H9 (cell line): ENCODE measurements at regions not wholly inside any gene's neighbourhood (a gene's known extent, or its start where the extent isn't known, plus 50 kb on each side); places are given as distances from the start of the nearest gene placed in this dataset.

Experiments
- DNase-seq: peaks from one replicate; pipeline ENCODE4 v3.0.0-alpha.2; 2017
- H2AFZ ChIP-seq: one replicate; pipeline ENCODE4 v1.6.1; 2013; ENCODE audit warnings: mild to moderate bottlenecking, low read length, control low read depth, moderate library complexity
- H2AK5ac ChIP-seq: 2 replicates; pipeline ENCODE4 v1.6.1; 2013; ENCODE audit warnings: low read length, control low read depth, mixed read lengths; ENCODE audit not compliant: insufficient read length
- H2BK120ac ChIP-seq: one replicate; pipeline ENCODE4 v1.6.1; 2013; ENCODE audit warnings: low read depth, mild to moderate bottlenecking, low read length, control low read depth, inconsistent platforms; ENCODE audit not compliant: poor library complexity, severe bottlenecking
- H2BK12ac ChIP-seq: 2 replicates; pipeline ENCODE4 v1.6.1; 2013; ENCODE audit warnings: low read length, control low read depth, mixed read lengths, low read depth; ENCODE audit not compliant: insufficient read length
- H2BK15ac ChIP-seq: 2 replicates; pipeline ENCODE4 v1.6.1; 2013; ENCODE audit warnings: low read depth, low read length, control low read depth
- H2BK20ac ChIP-seq: one replicate; pipeline ENCODE4 v1.6.1; 2013; ENCODE audit warnings: low read depth, mild to moderate bottlenecking, low read length, control low read depth, inconsistent platforms; ENCODE audit not compliant: poor library complexity, severe bottlenecking
- H2BK5ac ChIP-seq: 2 replicates; pipeline ENCODE4 v1.6.1; 2013; ENCODE audit warnings: low read length, control low read depth, mixed read lengths; ENCODE audit not compliant: insufficient read length
- H3K14ac ChIP-seq: 2 replicates; pipeline ENCODE4 v1.6.1; 2013; ENCODE audit warnings: low read length, control low read depth; ENCODE audit not compliant: insufficient read depth
- H3K18ac ChIP-seq: 2 replicates; pipeline ENCODE4 v1.6.1; 2013; ENCODE audit warnings: low read depth, mild to moderate bottlenecking, mixed read lengths, low read length, control low read depth; ENCODE audit not compliant: insufficient read length
- H3K23ac ChIP-seq: 2 replicates; pipeline ENCODE4 v1.6.1; 2013; ENCODE audit warnings: low read length, control low read depth, mixed read lengths, low read depth; ENCODE audit not compliant: insufficient read length
- H3K23me2 ChIP-seq: 2 replicates; pipeline ENCODE4 v1.6.1; 2013; ENCODE audit warnings: low read depth, mild to moderate bottlenecking, mixed read lengths, low read length, control low read depth; ENCODE audit not compliant: insufficient read length, poor library complexity, severe bottlenecking
- H3K27ac ChIP-seq: 2 replicates; pipeline ENCODE4 v1.5.1; 2013; ENCODE audit warnings: low read length, control low read depth, mixed read lengths, low read depth; ENCODE audit not compliant: insufficient read length
- H3K27me3 ChIP-seq: 2 replicates; pipeline ENCODE4 v1.6.1; 2013; ENCODE audit warnings: low read length, control low read depth, inconsistent platforms; ENCODE audit not compliant: insufficient read depth
- H3K4ac ChIP-seq: 2 replicates; pipeline ENCODE4 v1.6.1; 2013; ENCODE audit warnings: low read depth, mild to moderate bottlenecking, control low read depth, inconsistent platforms, low read length, moderate library complexity
- H3K4me1 ChIP-seq: 2 replicates; pipeline ENCODE4 v1.6.1; 2013; ENCODE audit warnings: low read length, control low read depth, inconsistent platforms; ENCODE audit not compliant: insufficient read depth
- H3K4me2 ChIP-seq: 2 replicates; pipeline ENCODE4 v1.6.1; 2013; ENCODE audit warnings: low read length, control low read depth, mixed read lengths; ENCODE audit not compliant: insufficient read length, insufficient read depth
- H3K56ac ChIP-seq: 2 replicates; pipeline ENCODE4 v1.6.1; 2013; ENCODE audit warnings: low read depth, mild to moderate bottlenecking, mixed read lengths, low read length, control low read depth; ENCODE audit not compliant: insufficient read length
- H3K79me1 ChIP-seq: 2 replicates; pipeline ENCODE4 v1.6.1; 2013; ENCODE audit warnings: low read depth, mild to moderate bottlenecking, moderate library complexity, low read length, control low read depth, inconsistent platforms; ENCODE audit not compliant: insufficient read depth, poor library complexity, severe bottlenecking
- H3K79me2 ChIP-seq: 2 replicates; pipeline ENCODE4 v1.6.1; 2013; ENCODE audit warnings: low read length, control low read depth, inconsistent platforms; ENCODE audit not compliant: insufficient read depth
- H3K9ac ChIP-seq: 2 replicates; pipeline ENCODE4 v1.6.1; 2013; ENCODE audit warnings: low read length, control low read depth, mixed read lengths; ENCODE audit not compliant: insufficient read length; ENCODE audit errors: extremely low read depth
- H3K9me3 ChIP-seq: one replicate; pipeline ENCODE4 v1.6.1; 2013; ENCODE audit warnings: low read depth, low read length, inconsistent platforms; ENCODE audit not compliant: control insufficient read depth
- H3T11ph ChIP-seq: one replicate; pipeline ENCODE4 v1.6.1; 2013; ENCODE audit warnings: mild to moderate bottlenecking, low read length, control low read depth, inconsistent platforms
- H4K20me1 ChIP-seq: one replicate; pipeline ENCODE4 v1.6.1; 2013; ENCODE audit not compliant: control insufficient read depth, insufficient read length, insufficient read depth
- H4K5ac ChIP-seq: 2 replicates; pipeline ENCODE4 v1.6.1; 2013; ENCODE audit warnings: low read depth, mild to moderate bottlenecking, mixed read lengths, low read length, control low read depth; ENCODE audit not compliant: insufficient read length
- H4K8ac ChIP-seq: replicated peaks from 2 replicates; pipeline ENCODE4 v1.6.1; 2013; ENCODE audit warnings: low read length, control low read depth, mixed read lengths, low read depth; ENCODE audit not compliant: insufficient read length
- H4K91ac ChIP-seq: 2 replicates; pipeline ENCODE4 v1.6.1; 2013; ENCODE audit warnings: low read depth, mild to moderate bottlenecking, moderate library complexity, mixed read lengths, low read length, control low read depth; ENCODE audit not compliant: insufficient read length
- H3K27ac Mint-ChIP-seq, 3 experiments: 2 replicates in 2 of 3; 3 replicates in 1 of 3; pipeline ENCODE4 v1.8.0; 2020 to 2021; ENCODE audit warnings: mixed read lengths in 3 of 3, mild to moderate bottlenecking in 1 of 3, moderate library complexity in 1 of 3
- H3K27me3 Mint-ChIP-seq: 2 replicates; pipeline ENCODE4 v1.8.0; 2021; ENCODE audit warnings: low read depth, mild to moderate bottlenecking, moderate library complexity, mixed read lengths
- H3K36me3 Mint-ChIP-seq, 3 experiments: 2 replicates in 2 of 3; 3 replicates in 1 of 3; pipeline ENCODE4 v1.8.0; 2020 to 2021; ENCODE audit warnings: low read depth in 3 of 3, mixed read lengths in 3 of 3; ENCODE audit not compliant: insufficient read depth in 1 of 3
- H3K4me1 Mint-ChIP-seq, 2 experiments: 2 replicates each; pipeline ENCODE4 v1.8.0; 2020; ENCODE audit warnings: mixed read lengths in 2 of 2
- H3K4me3 Mint-ChIP-seq, 2 experiments: 2 replicates in 1 of 2; 3 replicates in 1 of 2; pipeline ENCODE4 v1.8.0; 2020 to 2021; ENCODE audit warnings: mild to moderate bottlenecking in 2 of 2, mixed read lengths in 2 of 2, moderate library complexity in 1 of 2
- H3K9me3 Mint-ChIP-seq, 2 experiments: 2 replicates in 1 of 2; 3 replicates in 1 of 2; pipeline ENCODE4 v1.8.0; 2020; ENCODE audit warnings: mild to moderate bottlenecking in 2 of 2, mixed read lengths in 2 of 2, moderate library complexity in 1 of 2
- CTCF ChIP-seq: fragments of 200-600 bp; sonication (generic); conservative IDR thresholded peaks from 3 replicates; pipeline ENCODE4 v1.8.0; 2021; ENCODE audit warnings: antibody characterized with exemption, mild to moderate bottlenecking
- WGBS: extraction: QIAGEN DNeasy Blood & Tissue Kit; methylation state at CpG from one replicate; pipeline ENCODE4 v1.1.7; 2013; ENCODE audit warnings: missing lambda C conversion rate, low lambda C conversion rate, mixed read lengths; ENCODE audit not compliant: insufficient read length; ENCODE audit errors: extremely low coverage; 5-methylcytosine and 5-hydroxymethylcytosine counted together

DNA sequence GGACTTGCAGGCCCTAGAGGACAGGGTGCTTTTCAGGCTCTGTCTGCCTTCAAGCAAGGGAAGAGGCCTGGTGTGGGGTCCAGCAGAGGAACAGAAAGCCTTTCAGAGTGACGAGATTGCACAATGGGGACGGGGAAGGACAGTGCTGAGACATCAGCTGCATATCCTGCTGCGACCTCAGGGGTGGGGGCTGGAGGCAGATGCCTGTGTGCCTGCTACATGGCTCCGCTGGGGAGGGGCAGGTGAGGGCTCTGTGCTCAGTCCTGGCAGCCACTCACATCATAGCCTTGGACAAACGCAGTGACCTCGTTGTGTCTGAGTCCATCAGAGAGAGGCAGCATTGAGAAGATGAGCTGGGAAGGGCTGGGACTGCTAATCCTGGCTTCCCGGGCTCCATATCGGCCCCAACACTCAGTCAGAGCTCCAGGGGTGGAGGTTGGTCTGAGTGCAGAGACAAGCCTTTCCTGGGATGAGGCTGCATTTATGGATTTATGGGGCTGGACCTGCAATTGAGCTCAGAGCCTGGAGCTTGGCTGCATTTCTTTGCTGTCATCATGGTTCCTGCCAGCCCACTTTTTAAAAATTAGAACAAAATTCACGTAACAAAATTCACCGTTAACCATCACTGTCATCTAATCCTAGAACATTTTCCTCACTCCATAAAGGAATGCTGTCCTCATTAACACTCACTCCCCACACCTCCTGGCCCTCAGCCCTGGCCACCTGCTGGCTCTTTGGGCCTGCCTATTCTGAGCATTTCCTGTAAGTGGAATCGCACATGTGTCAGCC, 196.9 kb upstream of the SLC24A3 start:
- H3K4me3 Mint-ChIP-seq = no peak overlapping the region
- no peak overlapping the region for H3T11ph ChIP-seq
- no peak overlapping the region for H3K27ac ChIP-seq
- no peaks in the 10 kb centered on the region for H3K79me1 ChIP-seq
- no CpG with 5 or more reads among the region's 11 CpGs for WGBS
- H3K4me2 ChIP-seq = no peak overlapping the region
- H3K9ac ChIP-seq = no peak overlapping the region
- H3K27ac Mint-ChIP-seq = no peak overlapping the region; a peak in 1 of 7 replicates
- H3K4me1 ChIP-seq = no peaks in the 10 kb centered on the region
- no peaks in the 10 kb centered on the region for H3K27me3 ChIP-seq
- no peak overlapping the region for H2BK12ac ChIP-seq
- H3K23ac ChIP-seq = no peak overlapping the region
- H4K5ac ChIP-seq = no peak overlapping the region
- H2AK5ac ChIP-seq = no peak overlapping the region
- H2BK5ac ChIP-seq = no peak overlapping the region
- no peak for TF ChIP-seq CTCF
- no peak for DNase-seq
- no peak overlapping the region for H2AFZ ChIP-seq
- peak overlapping the region; percentile 22; the same call in 1 of the 2 replicates for H3K14ac ChIP-seq
- no peak overlapping the region for H3K18ac ChIP-seq
- peaks cover 14 to 16% of the 10 kb centered on the region in 2 experiments for H3K4me1 Mint-ChIP-seq
- no peaks in the 10 kb centered on the region for H3K9me3 ChIP-seq
- H4K8ac ChIP-seq = no peak overlapping the region
- no peaks in the 10 kb centered on the region for H3K23me2 ChIP-seq
- no peak overlapping the region for H3K4ac ChIP-seq
- H3K56ac ChIP-seq = no peak overlapping the region
- no peak overlapping the region for H2BK20ac ChIP-seq
- H3K36me3 Mint-ChIP-seq = no peaks in the 10 kb centered on the region
- no peak overlapping the region for H2BK120ac ChIP-seq
- no peaks in the 10 kb centered on the region; the same call in 1 of the 2 replicates for H3K27me3 Mint-ChIP-seq
- H3K9me3 Mint-ChIP-seq = no peaks in the 10 kb centered on the region; a peak in 1 of 5 replicates
- H4K91ac ChIP-seq = no peak overlapping the region
- no peak overlapping the region for H2BK15ac ChIP-seq
- no peaks in the 10 kb centered on the region for H3K79me2 ChIP-seq
- H4K20me1 ChIP-seq = no peaks in the 10 kb centered on the region
